OCI-LY3 (cell line): ENCODE measurements at regions not wholly inside any gene's neighbourhood (a gene's known extent, or its start where the extent isn't known, plus 50 kb on each side); places are given as distances from the start of the nearest gene placed in this dataset.

Experiments
- H2AFZ ChIP-seq: fragments of 200-600, 300-600 bp; shearing (Covaris generic); 2 replicates; pipeline ENCODE4 v1.6.0; 2014; ENCODE audit warnings: antibody characterized with exemption, low read depth, low read length
- H3K27ac ChIP-seq: fragments of 200-600, 300-600 bp; sonication (generic); 2 replicates; pipeline ENCODE4 v1.5.1; 2014; ENCODE audit warnings: mild to moderate bottlenecking, low read length, moderate library complexity, mixed read lengths
- H3K27me3 ChIP-seq: fragments of 200-600, 300-600 bp; sonication (generic); 2 replicates; pipeline ENCODE4 v1.6.1; 2014; ENCODE audit warnings: low read depth, low read length, mixed read lengths
- H3K36me3 ChIP-seq: fragments of 200-600, 300-600 bp; sonication (generic); replicated peaks from 2 replicates; pipeline ENCODE3; 2014; ENCODE audit warnings: low read depth, low read length, mixed read lengths
- H3K4me1 ChIP-seq: fragments of 300-600, 200-600 bp; sonication (generic); 2 replicates; pipeline ENCODE4 v1.6.1; 2014; ENCODE audit warnings: low read length, mixed read lengths
- H3K4me2 ChIP-seq: fragments of 200-600, 300-600 bp; sonication (generic); 2 replicates; pipeline ENCODE4 v1.6.1; 2014; ENCODE audit warnings: low read length, mixed read lengths
- H3K4me3 ChIP-seq: fragments of 300-600, 200-600 bp; sonication (generic); 2 replicates; pipeline ENCODE4 v1.5.1; 2014; ENCODE audit warnings: antibody characterized with exemption, mild to moderate bottlenecking, low read length, moderate library complexity
- H3K79me2 ChIP-seq: fragments of 300-600, 200-600 bp; shearing (Covaris generic); 2 replicates; pipeline ENCODE4 v1.6.1; 2014; ENCODE audit warnings: mild to moderate bottlenecking, low read length, mixed read lengths
- H3K9ac ChIP-seq: fragments of 300-600, 200-600 bp; shearing (Covaris generic); 2 replicates; pipeline ENCODE4 v1.6.0; 2014; ENCODE audit warnings: mild to moderate bottlenecking, low read length, moderate library complexity
- H3K9me3 ChIP-seq: fragments of 200-600, 300-600 bp; shearing (Covaris generic); 2 replicates; pipeline ENCODE4 v1.6.1; 2014; ENCODE audit warnings: low read length, mixed read lengths; ENCODE audit not compliant: insufficient read depth
- H4K20me1 ChIP-seq: fragments of 200-600, 300-600 bp; sonication (generic); 2 replicates; pipeline ENCODE4 v1.6.1; 2016; ENCODE audit warnings: low read length, mixed read lengths; ENCODE audit not compliant: insufficient read depth
- CTCF ChIP-seq: fragments of 200-600, 300-600 bp; sonication (generic); IDR thresholded peaks from 2 replicates; pipeline ENCODE4 v1.5.1; 2014; ENCODE audit warnings: antibody characterized with exemption, low read length, low read depth
- EZH2phosphoT487 ChIP-seq: fragments of 200-600 bp; shearing (Covaris generic); IDR thresholded peaks from 2 replicates; pipeline ENCODE4 v1.6.1; 2018; ENCODE audit warnings: antibody characterized with exemption, mixed run types, low read depth

GRCh38 chr13:23505007-23505406 lies 65.2 kb upstream of the TNFRSF19 start:
- H3K27ac ChIP-seq, result no peak overlapping the region
- no peaks in the 10 kb centered on the region for H3K9me3 ChIP-seq
- no peaks in the 10 kb centered on the region for H4K20me1 ChIP-seq
- H3K27me3 ChIP-seq, result peaks cover 13% of the 10 kb centered on the region; the same call in 1 of the 2 replicates
- H3K79me2 ChIP-seq, result no peaks in the 10 kb centered on the region
- TF ChIP-seq CTCF (no peak), EZH2phosphoT487 (no peak)
- no peak overlapping the region for H3K4me2 ChIP-seq
- H3K4me3 ChIP-seq, result no peak overlapping the region
- H3K9ac ChIP-seq, result no peak overlapping the region
- H3K4me1 ChIP-seq, result no peaks in the 10 kb centered on the region
- no peak overlapping the region for H2AFZ ChIP-seq
- no peaks in the 10 kb centered on the region for H3K36me3 ChIP-seq

- H2AFZ ChIP-seq, result no peak overlapping the region
- TF ChIP-seq EZH2phosphoT487 (no peak), CTCF (no peak)
- H3K4me1 ChIP-seq, result no peaks in the 10 kb centered on the region
- H4K20me1 ChIP-seq, result no peaks in the 10 kb centered on the region
- H3K27me3 ChIP-seq, result peaks cover 12% of the 10 kb centered on the region
- H3K9me3 ChIP-seq, result no peaks in the 10 kb centered on the region
- H3K4me2 ChIP-seq, result no peak overlapping the region
- H3K9ac ChIP-seq, result no peak overlapping the region
- no peak overlapping the region for H3K27ac ChIP-seq
- no peaks in the 10 kb centered on the region for H3K36me3 ChIP-seq
- H3K4me3 ChIP-seq, result no peak overlapping the region
- no peaks in the 10 kb centered on the region for H3K79me2 ChIP-seq
These were observed 64.0 kb upstream of the TNFRSF19 start for GRCh38 chr13:23506071-23506806.

- H3K9ac ChIP-seq, result no peak overlapping the region
- peaks cover 12% of the 10 kb centered on the region for H3K27me3 ChIP-seq
- no peaks in the 10 kb centered on the region for H4K20me1 ChIP-seq
- no peaks in the 10 kb centered on the region for H3K36me3 ChIP-seq
- no peak overlapping the region for H3K27ac ChIP-seq
- no peak for TF ChIP-seq EZH2phosphoT487
- no peak for TF ChIP-seq CTCF
- no peaks in the 10 kb centered on the region for H3K79me2 ChIP-seq
- no peaks in the 10 kb centered on the region for H3K9me3 ChIP-seq
- H3K4me1 ChIP-seq, result no peaks in the 10 kb centered on the region
- no peak overlapping the region for H3K4me3 ChIP-seq
- no peak overlapping the region for H2AFZ ChIP-seq
- H3K4me2 ChIP-seq, result no peak overlapping the region
These were observed 63.4 kb upstream of the TNFRSF19 start for GRCh38 chr13:23506807-23507291.

- Histone ChIP-seq H4K20me1 (no peaks in the 10 kb centered on the region), H3K36me3 (no peaks in the 10 kb centered on the region), H3K4me2 (no peak overlapping the region), H3K4me3 (no peak overlapping the region), H3K4me1 (no peaks in the 10 kb centered on the region), H3K9me3 (no peaks in the 10 kb centered on the region), H3K79me2 (no peaks in the 10 kb centered on the region), H3K9ac (no peak overlapping the region), H3K27me3 (peaks cover 28% of the 10 kb centered on the region), H2AFZ (no peak overlapping the region), H3K27ac (no peak overlapping the region)
- TF ChIP-seq CTCF (no peak), EZH2phosphoT487 (no peak)
These were observed 60.2 kb upstream of the TNFRSF19 start for GRCh38 chr13:23509781-23510543.
